GM19351 (cell line): ENCODE measurements at regions not wholly inside any gene's neighbourhood (a gene's known extent, or its start where the extent isn't known, plus 50 kb on each side); places are given as distances from the start of the nearest gene placed in this dataset.

Source experiments
- ATAC-seq: cut with Tn5 transposase; IDR thresholded peaks from one replicate; pipeline ENCODE4 v1.9.1; 2021; ENCODE audit warnings: mild to moderate bottlenecking, moderate library complexity; ENCODE audit not compliant: unreplicated experiment

DNA sequence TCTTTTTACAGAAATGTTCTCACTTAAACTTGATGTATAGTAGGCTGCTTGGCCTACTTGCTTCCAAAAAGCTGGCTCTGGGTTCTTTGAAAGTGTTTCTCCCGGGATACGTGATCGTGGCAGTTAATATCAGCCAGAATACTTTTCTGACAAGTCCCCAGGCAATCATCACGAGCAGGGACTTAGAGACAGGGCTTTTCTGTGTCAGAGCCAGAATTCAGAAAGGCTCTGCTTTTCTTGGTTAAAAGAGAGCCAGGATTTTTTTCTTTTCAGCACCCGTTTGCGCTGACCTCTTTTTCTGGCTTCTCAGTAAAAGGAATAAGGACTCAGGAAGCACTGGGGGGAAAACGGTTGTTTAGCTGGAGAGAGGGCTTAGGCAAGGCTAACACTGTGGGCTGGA lies 57.8 kb upstream of the ARHGAP5 start:
- ATAC-seq, result no peak

GRCh38 chr14:32020882-32021281 lies 56.2 kb upstream of the ARHGAP5 start:
- ATAC-seq, result no peak

- no peak for ATAC-seq
Observed at GRCh38 chr14:32021341-32021740, 55.8 kb upstream of the ARHGAP5 start.

- ATAC-seq, result no peak
Observed at GRCh38 chr14:32022525-32022924, 54.6 kb upstream of the ARHGAP5 start.

DNA sequence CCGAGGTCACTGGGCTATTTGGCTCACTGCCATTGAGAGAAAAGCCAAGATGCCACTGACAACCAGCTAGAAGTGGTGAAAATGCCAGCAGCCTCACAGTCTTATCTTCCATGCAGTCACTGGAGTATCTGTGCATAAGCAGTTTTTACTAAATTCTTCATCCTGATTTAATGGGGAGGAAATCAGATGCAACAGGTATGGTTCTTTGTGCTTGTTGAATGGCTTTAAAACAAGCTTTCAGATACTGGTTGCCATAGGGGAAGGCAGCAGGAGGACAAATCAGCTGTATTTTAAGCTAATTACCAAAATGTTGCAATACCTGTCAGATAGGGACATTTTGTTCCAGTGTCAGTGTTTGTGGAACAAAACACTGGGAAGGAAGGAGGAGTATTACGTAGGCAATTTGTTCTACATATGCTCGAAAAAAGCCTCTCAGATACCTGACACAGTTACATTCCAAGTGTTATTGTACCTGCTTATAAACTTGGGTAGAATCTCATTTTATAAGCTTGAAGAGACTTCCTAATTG lies 54.1 kb upstream of the ARHGAP5 start:
- ATAC-seq, result no peak

DNA sequence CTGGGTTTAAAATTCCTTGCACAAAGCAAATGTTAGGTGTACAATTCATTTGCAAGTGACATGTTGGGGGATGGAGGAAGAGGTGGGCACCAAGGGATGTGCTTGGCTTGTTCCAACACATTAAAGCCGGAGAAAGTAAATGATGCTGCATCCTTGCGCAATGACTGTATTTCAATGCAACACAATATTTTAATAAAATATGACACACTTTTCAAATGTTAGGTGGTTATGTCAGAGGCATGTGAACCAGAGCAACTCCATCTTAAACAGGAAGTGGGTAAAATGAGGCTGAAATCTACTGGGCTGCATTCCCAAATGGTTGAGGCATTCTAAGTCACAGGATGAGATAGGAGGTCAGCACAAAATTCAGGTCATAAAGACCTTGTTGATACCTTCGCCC lies 53.6 kb upstream of the ARHGAP5 start:
- ATAC-seq, result no peak

GRCh38 chr14:32027255-32027939 lies 49.7 kb upstream of the ARHGAP5 start:
- ATAC-seq, result no peak
